GM12891 (cell line): ENCODE measurements at regions not wholly inside any gene's neighbourhood (a gene's known extent, or its start where the extent isn't known, plus 50 kb on each side); places are given as distances from the start of the nearest gene placed in this dataset.

Source experiments
- DNase-seq: peaks from one replicate; pipeline ENCODE4 v3.0.0; 2011; ENCODE audit warnings: low spot score; ENCODE audit not compliant: insufficient read length
- FAIRE-seq: peaks from 2 replicates; lab custom pipeline; 2011; peaks lifted over from hg19 to GRCh38; lab: Jason Lieb, UNC
- PAX5 ChIP-seq: IDR thresholded peaks from 2 replicates; pipeline ENCODE4 v1.6.1; 2011; ENCODE audit warnings: low read length, moderate library complexity, mild to moderate bottlenecking; ENCODE audit not compliant: insufficient read depth, severe bottlenecking
- POLR2A ChIP-seq: IDR thresholded peaks from 2 replicates; pipeline ENCODE4 v1.6.1; 2011; ENCODE audit warnings: low read depth, low read length, control low read depth
- POLR2AphosphoS5 ChIP-seq: IDR thresholded peaks from 2 replicates; pipeline ENCODE4 v1.6.1; 2011; ENCODE audit warnings: low read depth, low read length, control low read depth
- POU2F2 ChIP-seq: IDR thresholded peaks from 2 replicates; pipeline ENCODE4 v1.6.1; 2011; ENCODE audit warnings: low read depth, mild to moderate bottlenecking, control low read depth, low read length, moderate library complexity
- SPI1 ChIP-seq: IDR thresholded peaks from 2 replicates; pipeline ENCODE4 v1.6.1; 2011; ENCODE audit warnings: low read depth, low read length, control low read depth
- TAF1 ChIP-seq: IDR thresholded peaks from 2 replicates; pipeline ENCODE4 v1.6.1; 2011; ENCODE audit warnings: low read depth, low read length, control low read depth

DNA sequence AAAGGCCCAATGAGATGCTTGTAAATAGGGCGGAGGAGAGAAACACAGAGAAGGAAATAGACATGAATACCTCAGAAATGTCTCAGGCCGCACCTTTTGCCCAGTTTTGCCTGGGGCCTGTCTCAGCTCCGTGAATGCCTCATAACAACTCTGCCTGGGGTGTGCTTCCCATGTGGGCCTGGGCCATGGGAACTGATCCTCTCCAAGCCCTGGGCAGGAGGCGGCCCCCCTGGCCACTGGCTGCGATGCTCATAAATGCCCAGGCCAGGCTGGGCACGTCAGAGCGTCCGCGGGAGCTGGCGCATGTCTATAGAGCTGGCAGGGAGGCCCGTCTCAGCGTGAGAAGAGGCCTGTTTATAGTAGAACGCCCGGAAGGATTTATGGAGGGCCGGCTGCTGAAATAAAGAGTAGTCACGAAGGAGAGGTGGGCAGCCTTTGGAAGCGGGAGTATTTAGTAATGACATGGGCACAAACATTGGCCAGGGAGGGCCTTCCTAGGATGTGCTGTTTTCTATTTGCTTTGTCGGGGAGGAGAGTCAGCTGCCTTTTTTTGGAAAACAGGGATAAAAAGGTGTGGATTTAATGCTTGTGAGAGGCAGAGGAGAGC is 85.9 kb upstream of the IGF1R start:
- no peak for TF ChIP-seq POLR2AphosphoS5
- TF ChIP-seq SPI1, result no peak
- no peak for TF ChIP-seq PAX5
- TF ChIP-seq TAF1, result no peak
- no peak for TF ChIP-seq POU2F2
- TF ChIP-seq POLR2A, result no peak
- no peak for FAIRE-seq
- no peak for DNase-seq

DNA sequence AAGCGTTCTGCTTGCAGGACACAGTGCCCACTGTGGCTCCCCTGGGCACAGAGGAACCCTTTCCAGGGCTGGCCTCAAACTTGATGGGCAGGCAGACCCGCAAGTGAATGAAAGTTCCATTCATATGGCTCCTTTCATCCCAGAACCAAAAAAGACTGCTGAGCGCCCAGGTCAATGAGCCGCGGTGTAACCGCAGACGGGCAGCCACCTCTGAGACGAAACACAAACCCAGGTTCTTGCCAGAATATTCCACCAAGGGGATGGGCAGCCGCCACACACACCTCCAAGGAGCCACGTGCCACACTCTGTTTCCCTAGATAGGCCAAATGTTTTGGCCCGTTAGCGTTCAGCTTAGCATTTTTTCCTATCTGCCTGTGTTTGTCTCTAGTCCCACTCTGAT is 82.8 kb upstream of the IGF1R start:
- FAIRE-seq (no peak), DNase-seq (no peak)
- TF ChIP-seq POU2F2 (no peak), POLR2AphosphoS5 (no peak), TAF1 (no peak), SPI1 (no peak), POLR2A (no peak), PAX5 (no peak)

DNA sequence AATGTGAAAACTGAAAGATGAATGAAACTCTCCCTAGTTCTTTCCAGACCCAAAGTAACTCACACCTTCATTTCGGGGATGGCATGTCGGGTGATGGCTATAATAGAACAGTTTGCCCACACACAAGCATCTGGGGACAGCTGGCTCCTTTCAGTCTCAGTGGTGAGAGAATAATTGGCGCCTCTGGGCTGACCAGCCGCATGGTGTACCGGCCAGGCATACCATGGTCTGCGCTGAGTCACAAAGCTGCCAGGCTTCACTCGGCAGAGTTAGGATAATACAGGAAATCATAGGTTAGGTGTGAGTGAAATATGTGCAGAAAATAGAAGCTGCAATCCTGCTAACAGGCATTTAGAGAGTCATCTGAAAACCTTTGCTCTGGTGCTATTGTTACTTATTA is 80.4 kb upstream of the IGF1R start:
- FAIRE-seq (no peak), DNase-seq (no peak)
- TF ChIP-seq POLR2A (no peak), POLR2AphosphoS5 (no peak)

DNA sequence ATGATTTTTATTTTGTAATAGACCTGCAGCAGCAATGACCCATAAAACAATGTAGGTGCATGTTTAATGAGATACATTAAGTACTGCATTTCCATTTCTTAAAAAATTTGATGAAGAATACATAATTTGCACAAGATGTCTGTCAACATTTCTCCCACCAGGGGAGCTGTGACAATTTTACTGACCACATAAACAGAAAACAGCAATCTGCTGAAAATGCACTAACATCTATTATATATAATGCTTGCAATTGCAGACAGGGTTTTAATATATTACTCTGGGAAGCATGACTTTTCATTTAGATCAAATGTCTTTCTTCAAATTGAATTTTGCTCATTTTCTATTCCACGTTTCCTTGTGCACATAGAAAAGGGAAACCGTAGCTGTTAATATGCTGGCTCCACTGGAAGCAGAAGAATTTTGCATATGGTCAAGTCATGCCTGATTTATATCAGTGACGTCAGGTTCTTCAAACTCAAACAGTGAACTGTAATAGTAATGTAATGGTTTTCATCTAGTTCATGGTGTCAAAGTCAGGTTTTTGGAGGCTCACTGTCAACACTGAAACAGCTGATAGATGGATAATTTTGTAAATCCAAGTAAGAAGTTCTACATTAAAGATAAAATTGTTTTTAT is 79.8 kb upstream of the IGF1R start:
- FAIRE-seq (no peak), DNase-seq (no peak)
- TF ChIP-seq POU2F2, result no peak
- TF ChIP-seq TAF1, result no peak
- no peak for TF ChIP-seq SPI1
- no peak for TF ChIP-seq PAX5
- TF ChIP-seq POLR2A, result no peak
- TF ChIP-seq POLR2AphosphoS5, result no peak

DNA sequence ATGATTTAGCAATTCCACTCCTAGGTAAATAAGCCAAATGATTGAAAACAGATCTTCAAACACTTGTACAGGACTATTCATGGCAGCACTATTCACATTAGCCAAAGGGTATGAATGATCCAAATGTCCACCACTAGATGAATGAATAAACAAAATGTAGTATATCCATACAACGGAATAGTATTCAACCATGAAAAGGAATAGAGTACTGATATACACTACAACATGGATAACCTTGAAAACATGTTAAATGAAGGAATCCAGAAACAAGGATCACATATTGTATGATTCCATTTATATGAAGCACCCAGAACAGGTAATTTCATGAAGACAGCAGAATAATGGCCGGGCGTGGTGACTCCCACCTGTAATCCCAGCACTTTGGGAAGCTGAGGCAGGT is 78.2 kb upstream of the IGF1R start:
- DNase-seq (no peak), FAIRE-seq (no peak)
- no peak for TF ChIP-seq SPI1
- TF ChIP-seq TAF1, result no peak
- TF ChIP-seq PAX5, result no peak
- no peak for TF ChIP-seq POLR2A
- TF ChIP-seq POU2F2, result no peak
- TF ChIP-seq POLR2AphosphoS5, result no peak

DNA sequence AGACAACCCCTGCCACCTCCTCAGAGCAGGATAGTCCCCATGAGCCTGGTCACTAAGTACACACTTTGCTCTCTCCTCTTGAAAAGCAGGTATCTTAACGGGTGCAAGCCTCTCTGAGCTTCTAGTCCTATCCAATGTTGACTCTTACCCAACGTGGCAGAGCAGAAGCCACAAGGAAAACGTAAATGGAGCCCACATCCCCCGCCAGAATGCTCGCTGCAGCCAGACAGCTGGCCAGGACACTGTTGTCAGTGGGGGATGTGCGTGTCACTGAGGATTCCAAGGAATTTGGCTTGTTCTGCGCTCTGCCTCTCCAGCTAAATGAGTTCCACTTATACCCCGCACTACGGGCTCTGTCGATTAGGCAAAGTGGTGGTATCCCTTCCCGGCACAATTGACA is 67.8 kb upstream of the IGF1R start:
- TF ChIP-seq PAX5, result no peak
- no peak for TF ChIP-seq POU2F2
- TF ChIP-seq POLR2AphosphoS5, result no peak
- no peak for TF ChIP-seq TAF1
- FAIRE-seq (no peak), DNase-seq (no peak)

DNA sequence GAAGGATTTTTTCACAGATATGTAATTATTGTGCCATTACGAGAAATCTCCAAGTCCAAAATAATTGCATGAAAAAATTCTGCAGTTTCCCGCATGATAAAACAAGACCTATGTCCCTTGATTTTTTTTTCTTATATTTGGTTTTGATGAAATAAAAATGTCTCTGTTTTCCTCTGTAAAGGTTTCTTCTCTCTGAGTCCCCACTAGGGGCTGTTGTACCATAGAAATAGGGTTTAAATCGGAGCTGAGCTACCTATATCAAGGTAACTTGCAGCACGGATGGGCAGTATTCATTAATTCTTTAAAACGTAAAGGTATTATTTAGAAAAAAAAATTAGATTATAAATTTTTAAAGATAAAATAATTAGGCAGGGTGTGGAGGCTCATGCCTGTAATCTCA is 66.6 kb upstream of the IGF1R start:
- FAIRE-seq (no peak), DNase-seq (no peak)
- TF ChIP-seq POLR2A (no peak), PAX5 (no peak), POU2F2 (no peak), POLR2AphosphoS5 (no peak), SPI1 (no peak), TAF1 (no peak)

DNA sequence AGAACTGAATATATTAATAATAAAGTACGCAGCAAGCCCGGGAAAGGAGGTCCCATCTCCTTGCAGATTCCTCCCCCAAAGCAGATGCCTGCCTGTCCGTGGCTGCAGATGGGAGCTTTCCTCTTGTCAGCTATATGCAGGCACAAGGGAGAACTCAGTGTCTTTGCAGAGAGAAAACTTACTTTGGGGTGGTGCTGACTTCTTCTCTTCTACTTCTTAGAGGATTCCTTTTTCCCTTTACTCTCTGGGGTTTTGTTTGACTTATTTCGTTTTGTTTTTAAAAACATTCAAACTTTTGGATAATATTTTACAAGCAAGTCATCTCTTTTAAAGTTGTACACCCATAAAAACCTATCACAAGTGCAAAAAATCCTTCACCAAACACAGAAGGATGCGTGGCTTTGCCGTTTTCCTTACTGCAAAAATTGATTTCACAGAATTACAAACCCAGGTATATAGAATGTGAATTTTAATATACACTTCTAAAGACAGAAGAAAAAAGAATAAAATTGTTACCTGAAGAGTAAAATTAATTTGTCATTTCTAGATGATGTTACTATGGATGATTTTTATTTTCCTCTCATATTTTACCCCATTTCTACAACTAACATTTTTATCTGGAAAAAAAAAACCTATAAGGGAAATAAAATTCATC is 65.3 kb upstream of the IGF1R start:
- FAIRE-seq (no peak), DNase-seq (no peak)
- TF ChIP-seq POLR2A, result no peak
- TF ChIP-seq SPI1, result no peak
- no peak for TF ChIP-seq TAF1
- no peak for TF ChIP-seq POLR2AphosphoS5
- TF ChIP-seq PAX5, result no peak
- no peak for TF ChIP-seq POU2F2

DNA sequence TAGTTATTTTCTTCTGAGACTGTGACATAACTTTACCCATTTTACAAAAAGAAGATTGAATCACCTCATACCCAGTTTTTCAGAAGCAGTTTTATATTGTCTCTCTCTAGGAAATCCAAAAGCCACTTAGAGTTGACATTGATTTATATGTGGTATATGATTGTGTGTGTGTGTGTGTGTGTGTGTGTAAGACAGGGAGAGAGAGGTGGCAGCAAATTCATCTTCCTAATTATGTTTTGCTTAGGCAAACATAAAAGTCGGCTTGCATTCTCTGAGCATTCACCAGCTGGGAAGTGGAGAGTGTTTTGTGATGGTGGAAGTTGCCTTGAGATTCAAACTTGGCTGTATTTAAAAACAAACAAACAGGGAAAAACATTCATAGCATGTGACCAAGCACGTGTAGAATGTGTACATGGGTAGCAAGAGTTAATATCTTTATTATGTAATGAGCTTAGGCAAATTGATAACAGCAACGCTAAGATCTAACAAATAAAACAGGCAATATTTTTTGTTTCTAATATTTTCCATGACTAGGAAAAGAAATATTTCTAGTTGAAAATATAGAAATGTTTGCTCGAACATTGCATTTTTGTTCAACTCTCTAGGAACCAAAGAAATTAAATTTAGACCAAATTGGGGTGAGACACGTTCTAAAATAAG is 64.4 kb upstream of the IGF1R start:
- no peak for TF ChIP-seq TAF1
- no peak for TF ChIP-seq POLR2AphosphoS5
- no peak for TF ChIP-seq POLR2A
- TF ChIP-seq POU2F2, result no peak
- no peak for TF ChIP-seq PAX5
- no peak for TF ChIP-seq SPI1
- no peak for FAIRE-seq
- DNase-seq, result no peak

DNA sequence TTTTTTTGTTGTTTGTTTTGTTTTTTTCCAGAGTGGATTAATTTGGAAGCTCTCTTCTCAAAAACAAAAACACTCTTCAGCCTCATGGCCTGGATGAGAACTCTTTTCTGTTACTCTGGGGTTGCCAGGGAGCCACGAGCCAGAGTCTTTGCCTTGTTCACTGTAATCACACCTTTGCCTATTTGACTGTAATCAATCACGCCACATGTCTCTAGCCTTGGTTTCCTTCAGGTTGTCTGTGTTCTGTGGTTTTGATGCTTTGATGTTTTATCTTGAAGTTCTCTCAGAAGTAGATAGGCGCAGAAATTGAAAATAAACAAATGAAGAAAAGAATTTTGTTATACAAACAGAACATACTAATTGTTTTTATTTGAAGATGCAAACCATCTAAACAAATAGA is 62.3 kb upstream of the IGF1R start:
- no peak for TF ChIP-seq POLR2A
- no peak for TF ChIP-seq POLR2AphosphoS5
- no peak for TF ChIP-seq PAX5
- no peak for TF ChIP-seq POU2F2
- no peak for TF ChIP-seq SPI1
- no peak for TF ChIP-seq TAF1
- DNase-seq, result no peak
- no peak for FAIRE-seq
